NOMO-1 treated with DMSO at 0.1 percent for 48 hours (cell line): ENCODE measurements at regions not wholly inside any gene's neighbourhood (a gene's known extent, or its start where the extent isn't known, plus 50 kb on each side); places are given as distances from the start of the nearest gene placed in this dataset.
"Not testable (repeated sequence)": the region's sequence is repeated elsewhere in the genome, so short reads cannot be mapped to it uniquely, and the experiment has no call there.

Experiments
- DNase-seq: peaks from one replicate; lab custom pipeline; 2025; ENCODE audit not compliant: unreplicated experiment; lab: John Stamatoyannopoulos, UW

DNA sequence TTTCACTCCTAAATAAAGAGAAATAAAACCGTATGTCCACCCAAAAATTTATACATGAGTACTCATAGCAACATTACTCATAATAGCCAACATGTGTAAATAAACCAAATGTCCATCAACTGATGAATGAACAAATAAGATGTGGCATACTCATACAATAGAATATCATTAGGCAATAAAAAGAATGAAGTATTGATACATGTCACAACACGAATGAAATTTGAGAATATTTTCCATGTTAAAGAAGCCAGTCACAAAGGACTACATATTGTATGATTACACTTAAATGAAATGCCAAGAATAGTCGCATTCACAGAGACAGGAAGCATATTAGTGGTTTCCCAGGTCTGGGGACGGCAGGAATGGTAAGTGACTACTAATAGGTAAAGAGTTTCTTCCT, 869.2 kb downstream of the IGSF11 start:
- no peak for DNase-seq

- DNase-seq = no peak
Observed at GRCh38 chr3:118167571-118167970, 867.1 kb downstream of the IGSF11 start.

GRCh38 chr3:118168175-118168574, 866.5 kb downstream of the IGSF11 start:
- DNase-seq = no peak

GRCh38 chr3:118171236-118171852, 863.3 kb downstream of the IGSF11 start:
- no peak for DNase-seq

DNA sequence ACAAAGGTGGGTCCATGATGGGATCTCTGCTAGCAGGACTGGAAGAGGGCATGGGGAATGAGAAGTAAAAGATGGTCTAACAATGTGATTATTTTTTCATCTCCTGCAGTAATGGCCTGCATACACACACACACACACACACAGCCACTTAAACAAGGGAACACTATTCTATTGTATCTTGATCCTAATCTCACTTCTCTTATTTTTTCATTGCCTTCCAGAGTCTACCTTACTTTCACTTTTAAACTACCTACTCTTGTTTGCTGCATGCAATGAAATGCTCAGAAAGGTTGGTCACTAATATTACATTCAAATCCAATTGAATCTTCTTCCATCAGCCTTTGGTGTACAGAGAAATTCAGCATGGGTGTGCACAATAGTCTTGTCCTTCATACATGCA, 853.8 kb downstream of the IGSF11 start:
- DNase-seq = no peak

- no peak for DNase-seq
Observed at GRCh38 chr3:118181274-118181673, 853.4 kb downstream of the IGSF11 start.

DNA sequence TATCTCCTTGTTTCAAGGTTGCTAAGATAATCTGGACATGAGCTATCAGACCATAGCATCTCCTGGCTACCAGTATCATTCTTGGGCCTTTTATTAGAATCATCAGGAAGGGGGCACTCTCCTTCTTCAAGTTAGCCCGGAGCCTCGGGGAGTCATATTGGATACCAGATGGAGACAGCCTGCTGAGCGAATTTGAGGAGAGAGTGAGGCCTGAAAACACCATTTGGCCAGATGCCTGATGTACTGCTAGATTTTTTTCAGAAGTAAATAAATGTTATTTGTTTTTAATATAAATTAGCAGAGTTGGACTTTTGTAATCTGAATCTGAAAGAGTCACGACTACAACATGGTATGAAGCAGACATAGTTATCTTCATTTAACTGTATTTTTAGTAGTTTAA, 848.6 kb downstream of the IGSF11 start:
- no peak for DNase-seq

DNA sequence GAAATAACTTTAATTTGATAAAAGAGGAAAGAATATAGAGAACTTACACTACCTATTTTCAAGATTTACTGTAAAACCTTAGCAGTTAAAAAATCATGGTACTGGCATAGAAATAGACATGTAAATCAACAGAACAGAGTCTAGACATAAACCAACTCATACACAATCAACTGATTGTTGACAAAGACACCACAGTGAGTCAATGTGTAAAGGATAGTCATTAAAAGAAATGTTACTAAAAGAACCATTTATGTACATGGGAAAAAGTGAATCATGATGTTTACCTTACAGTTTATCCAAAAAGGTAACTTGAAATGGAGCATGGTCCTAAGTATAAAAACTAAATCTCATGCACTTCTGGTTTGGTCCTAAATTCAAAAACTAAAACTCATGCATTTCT, 847.4 kb downstream of the IGSF11 start:
- DNase-seq = no peak

DNA sequence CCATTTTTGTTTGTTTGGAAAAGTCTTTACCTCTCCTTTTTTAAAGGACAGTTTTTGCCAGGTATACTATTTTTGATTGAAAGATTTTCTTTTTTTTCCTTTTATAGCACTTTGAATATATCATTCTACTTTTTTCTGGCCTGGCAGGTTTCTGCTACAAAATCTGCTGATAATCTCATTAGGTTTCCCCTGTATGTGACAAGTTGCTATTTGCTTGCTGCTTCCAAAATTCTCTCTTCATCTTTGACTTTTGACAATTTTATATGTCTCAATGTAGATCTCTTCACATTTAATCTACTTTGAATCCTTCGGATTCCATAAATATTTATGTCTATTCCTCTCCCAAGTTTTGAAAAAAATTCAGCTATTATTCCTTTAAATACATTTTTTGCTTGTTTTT, 838.5 kb downstream of the IGSF11 start:
- DNase-seq = no peak

GRCh38 chr3:118199044-118199443, 835.6 kb downstream of the IGSF11 start:
- DNase-seq = no peak

DNA sequence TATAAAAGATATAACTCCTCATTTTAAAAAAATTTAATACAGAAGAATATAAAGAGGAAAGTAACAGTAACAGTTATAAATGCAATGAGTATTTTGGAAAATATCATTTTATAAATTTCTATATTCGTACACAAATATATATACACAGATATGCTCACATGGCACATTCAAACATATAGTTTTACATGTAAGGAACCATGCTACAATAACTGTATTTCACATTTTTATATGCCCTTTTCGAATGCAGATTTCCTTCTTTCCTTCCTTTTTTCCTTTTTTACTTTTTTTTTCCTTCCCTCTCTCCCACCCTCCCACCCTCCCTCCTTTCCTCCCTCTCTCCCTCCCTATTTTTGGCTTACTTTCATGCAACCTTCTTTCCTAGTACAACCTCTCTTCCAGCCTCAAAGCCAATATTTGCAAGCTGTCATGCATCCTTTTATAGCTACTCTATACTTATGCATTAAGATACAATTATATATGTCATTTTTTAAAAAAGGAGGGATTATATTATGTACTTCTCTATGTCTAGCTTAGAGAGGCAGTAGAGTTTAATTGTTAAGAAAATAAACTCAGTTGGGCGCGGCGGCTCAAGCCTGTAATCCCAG, 830.5 kb downstream of the IGSF11 start:
- no peak for DNase-seq

GRCh38 chr3:118207271-118207670, 827.4 kb downstream of the IGSF11 start:
- no peak for DNase-seq

DNA sequence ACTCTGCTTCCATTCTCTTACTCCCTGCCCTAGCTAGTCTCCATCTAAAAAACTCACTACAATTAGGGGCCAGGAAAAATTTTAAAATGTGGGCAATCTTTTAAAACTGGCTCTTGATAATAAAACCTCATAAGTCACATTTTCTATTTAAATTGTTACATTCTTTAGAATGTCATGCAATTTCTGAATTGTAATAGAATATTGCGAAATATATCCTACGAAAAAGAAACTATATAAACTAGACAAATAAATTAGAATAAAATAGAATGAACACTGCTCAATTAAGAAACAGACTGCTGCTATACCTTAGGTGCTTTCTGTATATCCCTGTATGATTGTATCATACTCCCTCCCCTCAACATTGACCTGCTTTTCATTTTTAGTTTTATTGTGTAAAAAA, 826.0 kb downstream of the IGSF11 start:
- DNase-seq = no peak

- no peak for DNase-seq
Observed at GRCh38 chr3:118213892-118214291, 820.8 kb downstream of the IGSF11 start.

DNA sequence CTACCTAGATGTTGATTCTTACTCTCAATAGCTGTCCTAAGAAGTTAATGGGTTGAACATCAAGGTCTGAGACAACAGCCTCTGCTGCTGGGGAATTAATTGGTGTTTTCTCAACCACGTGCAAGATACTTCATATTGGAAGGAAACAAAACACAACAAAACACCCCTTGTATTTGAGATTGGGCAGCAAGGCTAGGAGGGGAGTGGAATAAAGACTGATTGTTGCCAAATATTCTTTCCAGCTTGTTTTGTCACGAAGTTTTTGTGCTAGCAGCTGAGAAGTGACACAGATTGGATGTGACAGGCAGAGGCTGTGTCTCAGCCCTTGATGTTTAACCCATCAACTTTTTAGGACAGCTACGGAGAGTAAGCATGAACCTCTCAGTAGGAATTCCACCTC, 808.4 kb downstream of the IGSF11 start:
- DNase-seq = no peak

DNA sequence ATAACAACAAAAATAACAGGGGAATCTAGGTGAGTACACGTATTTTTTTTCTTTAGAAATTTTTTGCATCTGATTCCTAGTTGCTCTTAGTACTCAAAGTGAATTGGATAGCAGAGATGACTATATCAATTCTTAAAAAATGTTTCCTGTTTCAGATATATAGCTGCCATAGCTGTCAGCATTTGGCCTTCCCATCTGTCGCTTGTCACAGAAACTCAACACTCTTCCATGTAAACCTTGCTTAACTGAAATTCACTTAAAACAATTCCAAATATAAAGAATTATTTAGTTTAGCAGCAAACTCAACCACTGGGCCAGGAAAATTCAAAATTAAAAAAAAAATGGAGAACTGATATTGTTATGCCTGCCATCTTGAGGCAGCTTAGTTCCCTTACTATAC, 807.5 kb downstream of the IGSF11 start:
- DNase-seq = no peak

- DNase-seq = no peak
Observed at GRCh38 chr3:118228151-118228550, 806.5 kb downstream of the IGSF11 start.

DNA sequence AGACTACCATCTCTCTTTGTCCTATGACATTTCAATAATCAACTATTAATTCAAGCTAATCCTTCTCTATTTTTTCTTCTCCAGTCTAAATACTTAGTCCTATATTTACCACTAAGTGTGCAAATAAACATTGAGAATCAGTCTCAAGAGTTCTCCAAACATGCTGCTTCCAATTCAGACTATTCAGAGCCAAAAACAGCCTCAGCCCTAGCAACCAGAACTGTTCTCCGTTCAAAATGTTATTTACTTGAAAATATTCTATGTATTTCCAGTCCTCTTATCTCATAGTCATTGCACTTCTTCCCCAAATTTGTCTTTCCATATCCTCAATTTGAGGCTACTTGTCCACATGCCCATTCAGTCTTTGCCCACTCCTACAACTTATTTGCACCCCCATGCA, 805.5 kb downstream of the IGSF11 start:
- no peak for DNase-seq

DNA sequence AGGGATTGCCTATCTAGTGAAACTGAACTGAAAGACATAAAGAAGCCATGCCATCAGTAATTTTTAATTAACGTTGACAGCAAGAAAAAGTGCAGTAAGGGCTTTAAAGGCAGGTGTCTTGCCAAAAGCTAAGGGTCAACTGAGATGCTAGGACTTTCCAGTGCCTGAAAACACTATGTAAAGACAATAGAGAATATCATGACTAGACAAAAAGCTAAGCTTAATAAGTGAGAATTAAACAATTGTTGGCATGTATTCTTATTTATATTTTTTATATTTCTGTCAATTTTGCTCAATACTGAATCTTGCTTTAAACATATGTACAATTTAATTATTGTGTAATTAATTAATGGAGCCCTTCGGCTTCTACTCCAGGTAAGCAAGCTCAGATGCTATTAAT, 803.1 kb downstream of the IGSF11 start:
- no peak for DNase-seq

GRCh38 chr3:118239253-118239652, 795.4 kb downstream of the IGSF11 start:
- DNase-seq = no peak

DNA sequence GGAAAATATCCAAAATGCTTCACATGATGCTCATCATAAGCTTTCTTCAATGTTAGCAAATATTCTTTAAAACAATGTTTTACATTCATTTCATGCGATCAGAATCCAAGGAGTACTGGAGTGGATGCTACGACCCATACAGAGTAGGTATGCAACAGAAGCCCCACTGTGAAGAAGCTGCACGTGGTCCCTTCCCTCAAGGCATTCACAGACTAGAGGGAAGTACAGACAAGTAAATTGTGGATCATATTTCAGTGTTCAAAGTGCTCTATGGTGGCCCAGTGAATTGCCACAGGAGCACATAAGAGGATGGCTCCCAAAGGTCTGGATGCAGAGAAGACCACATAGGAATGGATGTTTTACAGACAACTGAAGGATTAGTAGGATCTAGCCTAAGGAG, 789.9 kb downstream of the IGSF11 start:
- DNase-seq = no peak

DNA sequence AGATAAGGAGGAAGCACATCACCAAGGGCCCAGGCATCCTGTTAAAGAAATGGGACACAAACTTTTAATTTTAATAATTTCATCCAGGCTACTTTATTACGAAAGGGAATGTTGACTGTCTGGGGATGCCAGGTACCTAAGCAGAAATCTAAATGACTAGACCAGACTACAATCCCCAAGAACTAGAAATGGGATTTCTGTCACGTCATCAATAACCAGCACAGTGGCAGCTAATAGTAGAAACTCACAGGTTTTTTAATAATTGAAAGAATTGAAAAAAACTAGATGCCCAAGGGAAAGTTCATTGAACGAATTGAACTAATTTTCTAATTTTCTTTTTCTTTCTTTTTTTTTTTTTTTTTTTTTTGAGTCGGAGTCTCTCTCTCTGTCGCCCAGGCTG, 789.3 kb downstream of the IGSF11 start:
- no peak for DNase-seq

DNA sequence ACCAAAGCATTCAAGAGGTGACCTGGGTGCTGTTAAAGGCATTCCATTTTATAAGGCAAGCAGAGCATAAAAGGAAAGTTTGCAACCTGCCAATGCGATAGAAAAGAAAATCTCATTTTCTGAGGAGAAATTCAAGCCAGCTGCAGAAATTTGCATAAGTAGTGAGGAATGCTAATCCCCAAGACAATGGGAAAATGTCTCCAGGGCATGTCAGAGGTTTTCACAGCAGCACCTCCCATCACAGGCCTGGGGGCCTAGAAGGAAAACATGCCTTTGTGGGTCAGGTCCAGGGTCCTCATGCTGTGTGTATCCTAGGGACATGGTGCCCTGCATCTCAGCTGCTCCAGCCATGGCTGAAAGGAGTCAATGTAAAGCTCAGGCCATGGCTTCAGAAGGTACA, 775.8 kb downstream of the IGSF11 start:
- DNase-seq = not testable (repeated sequence)
